GM12874 (cell line): ENCODE measurements at regions not wholly inside any gene's neighbourhood (a gene's known extent, or its start where the extent isn't known, plus 50 kb on each side); places are given as distances from the start of the nearest gene placed in this dataset.

ENCODE experiments used
- CTCF ChIP-seq: IDR thresholded peaks from 2 replicates; pipeline ENCODE4 v1.5.1; 2011; ENCODE audit warnings: low read depth, mild to moderate bottlenecking, control low read depth, low read length, moderate library complexity; ENCODE audit not compliant: insufficient read depth

- no peak for TF ChIP-seq CTCF
These were observed 63.2 kb upstream of the FOXB1 start for GRCh38 chr15:59940928-59941327.

GRCh38 chr15:59940456-59940855 is 63.7 kb upstream of the FOXB1 start:
- TF ChIP-seq CTCF, result no peak

- no peak for TF ChIP-seq CTCF
These were observed 67.4 kb upstream of the FOXB1 start for GRCh38 chr15:59936741-59937140.

- no peak for TF ChIP-seq CTCF
These were observed 70.5 kb upstream of the FOXB1 start for GRCh38 chr15:59933607-59934006.

GRCh38 chr15:59931646-59932261 is 72.4 kb upstream of the FOXB1 start:
- no peak for TF ChIP-seq CTCF

- TF ChIP-seq CTCF, result no peak
These were observed 79.1 kb upstream of the FOXB1 start for GRCh38 chr15:59924812-59925522.

- TF ChIP-seq CTCF, result no peak
These were observed 80.0 kb upstream of the FOXB1 start for GRCh38 chr15:59924096-59924495.
